22Rv1 (cell line): ENCODE measurements at regions not wholly inside any gene's neighbourhood (a gene's known extent, or its start where the extent isn't known, plus 50 kb on each side); places are given as distances from the start of the nearest gene placed in this dataset.

Experiments used
- CTCF ChIP-seq: fragments of 450-650 bp; IDR thresholded peaks from 2 replicates; pipeline ENCODE4 v1.5.1; 2017; ENCODE audit warnings: mild to moderate bottlenecking
- ZFX ChIP-seq: fragments of 450-650 bp; IDR thresholded peaks from 2 replicates; pipeline ENCODE4 v1.6.1; 2017; ENCODE audit warnings: antibody characterized with exemption, borderline replicate concordance

DNA sequence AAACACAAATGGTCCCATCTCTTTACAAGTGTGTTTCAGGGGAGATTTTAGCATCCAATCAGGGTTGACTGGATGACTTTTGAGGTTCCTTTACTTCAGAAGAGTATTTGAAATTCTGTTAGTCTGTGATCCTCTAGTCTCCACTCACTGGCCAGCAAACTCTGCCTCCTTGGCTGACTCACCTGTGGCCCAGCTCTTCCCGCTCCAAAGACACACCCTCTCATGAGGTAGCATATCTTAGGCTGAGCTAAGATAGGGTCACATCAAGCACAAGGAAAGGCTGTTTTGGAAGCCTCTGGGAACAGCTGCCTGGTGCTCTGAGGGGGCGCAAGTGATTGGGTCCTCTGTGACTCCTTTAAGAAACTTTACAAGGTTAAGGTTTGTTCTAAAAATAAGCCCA, 102.3 kb upstream of the FGGY start:
- no peak for TF ChIP-seq CTCF
- no peak for TF ChIP-seq ZFX
